ENCODE measurements at regions not wholly inside any gene's neighbourhood (a gene's known extent, or its start where the extent isn't known, plus 50 kb on each side); places are given as distances from the start of the nearest gene placed in this dataset.

- H3K27ac ChIP-seq (replicated peaks in 1 of 4): no peak overlapping the region
- intact Hi-C loops (cut with DNase I): no loop called here
- no peak for DNase-seq (ENCODE audit: extremely low spot score)
- no peaks in the 10 kb centered on the region for H3K36me3 ChIP-seq
- no peaks in the 10 kb centered on the region for H3K27me3 ChIP-seq
- H3K4me1 ChIP-seq: peaks cover 0 to 8% (median 5%) of the 10 kb centered on the region in 4 donors
- WGBS: 93% methylated on average over 3 of the region's 9 CpGs
- TF ChIP-seq EP300 (IDR thresholded peaks at IDR 0.05): no peak
- no peak for TF ChIP-seq POLR2A (IDR thresholded peaks at IDR 0.05; ENCODE audit: low read depth)
- TF ChIP-seq POLR2AphosphoS5 (IDR thresholded peaks at IDR 0.05): no peak
- TF ChIP-seq CTCF (IDR thresholded peaks at IDR 0.05): no peak
- no peaks in the 10 kb centered on the region for H3K9me3 ChIP-seq
- no peak overlapping the region for H3K4me3 ChIP-seq
These were observed 470.0 kb downstream of the BCL11B start for GRCh38 chr14:98802044-98802443.

GRCh38 chr14:98803196-98803595 lies 468.8 kb downstream of the BCL11B start:
- no peak overlapping the region for H3K27ac ChIP-seq (replicated peaks in 1 of 4)
- TF ChIP-seq POLR2AphosphoS5 (IDR thresholded peaks at IDR 0.05): no peak
- no peak for TF ChIP-seq EP300 (IDR thresholded peaks at IDR 0.05)
- intact Hi-C loops (cut with DNase I): no loop called here
- DNase-seq (ENCODE audit: extremely low spot score): no peak
- no peak overlapping the region for H3K4me3 ChIP-seq
- H3K27me3 ChIP-seq: no peaks in the 10 kb centered on the region
- no peaks in the 10 kb centered on the region for H3K9me3 ChIP-seq
- 79% methylated on average over 5 of the region's 5 CpGs for WGBS
- peaks cover 0 to 8% (median 5%) of the 10 kb centered on the region in 4 donors for H3K4me1 ChIP-seq
- H3K36me3 ChIP-seq: no peaks in the 10 kb centered on the region

GRCh38 chr14:98808494-98809407 lies 463.2 kb downstream of the BCL11B start:
- 72% methylated on average over 12 of the region's 12 CpGs for WGBS
- H3K27me3 ChIP-seq: no peaks in the 10 kb centered on the region
- H3K4me1 ChIP-seq: no peaks in the 10 kb centered on the region
- H3K4me3 ChIP-seq: no peak overlapping the region
- intact Hi-C loops (cut with DNase I): no loop called here
- no peak overlapping the region for H3K27ac ChIP-seq (replicated peaks in 1 of 4)
- H3K36me3 ChIP-seq: no peaks in the 10 kb centered on the region
- TF ChIP-seq POLR2A (IDR thresholded peaks at IDR 0.05; ENCODE audit: low read depth) (no peak), POLR2AphosphoS5 (IDR thresholded peaks at IDR 0.05) (no peak), EP300 (IDR thresholded peaks at IDR 0.05) (no peak), CTCF (IDR thresholded peaks at IDR 0.05) (no peak)
- DNase-seq (ENCODE audit: extremely low spot score): no peak
- H3K9me3 ChIP-seq: no peaks in the 10 kb centered on the region

- H3K9me3 ChIP-seq: no peaks in the 10 kb centered on the region
- intact Hi-C loops (cut with DNase I): no loop called here
- no peak for TF ChIP-seq EP300 (IDR thresholded peaks at IDR 0.05)
- TF ChIP-seq POLR2AphosphoS5 (IDR thresholded peaks at IDR 0.05): no peak
- TF ChIP-seq CTCF (IDR thresholded peaks at IDR 0.05): no peak
- TF ChIP-seq POLR2A (IDR thresholded peaks at IDR 0.05; ENCODE audit: low read depth): no peak
- H3K36me3 ChIP-seq: no peaks in the 10 kb centered on the region
- WGBS: 84% methylated on average over 8 of the region's 8 CpGs
- no peaks in the 10 kb centered on the region for H3K4me1 ChIP-seq
- H3K27me3 ChIP-seq: peaks cover 0 to 4% (median 0%) of the 10 kb centered on the region in 4 donors
- no peak overlapping the region for H3K4me3 ChIP-seq
- DNase-seq (ENCODE audit: extremely low spot score): no peak
- no peak overlapping the region for H3K27ac ChIP-seq (replicated peaks in 1 of 4)
These were observed 455.8 kb downstream of the BCL11B start for GRCh38 chr14:98816195-98816594.

GRCh38 chr14:98816720-98817119 lies 455.3 kb downstream of the BCL11B start:
- peaks cover 0 to 4% (median 0%) of the 10 kb centered on the region in 4 donors for H3K27me3 ChIP-seq
- TF ChIP-seq POLR2A (IDR thresholded peaks at IDR 0.05; ENCODE audit: low read depth) (no peak), CTCF (IDR thresholded peaks at IDR 0.05) (no peak), EP300 (IDR thresholded peaks at IDR 0.05) (no peak)
- H3K27ac ChIP-seq (replicated peaks in 1 of 4): no peak overlapping the region
- no peak overlapping the region for H3K4me3 ChIP-seq
- 69% methylated on average over 7 of the region's 7 CpGs for WGBS
- H3K4me1 ChIP-seq: no peaks in the 10 kb centered on the region
- no peaks in the 10 kb centered on the region for H3K9me3 ChIP-seq
- H3K36me3 ChIP-seq: no peaks in the 10 kb centered on the region
- intact Hi-C loops (cut with DNase I): no loop called here
- no peak for DNase-seq (ENCODE audit: extremely low spot score)
